OCI-M2 (cell line): ENCODE measurements at regions not wholly inside any gene's neighbourhood (a gene's known extent, or its start where the extent isn't known, plus 50 kb on each side); places are given as distances from the start of the nearest gene placed in this dataset.

Experiments used
- DNase-seq: peaks from one replicate; lab custom pipeline; 2025; ENCODE audit not compliant: unreplicated experiment; lab: John Stamatoyannopoulos, UW

GRCh38 chr5:57824623-57825022 is 342.0 kb upstream of the ACTBL2 start:
- no peak for DNase-seq

GRCh38 chr5:57824047-57824446 is 341.4 kb upstream of the ACTBL2 start:
- DNase-seq = no peak

- no peak for DNase-seq
Observed at GRCh38 chr5:57822651-57823050, 340.0 kb upstream of the ACTBL2 start.

- no peak for DNase-seq
Observed at GRCh38 chr5:57818397-57818796, 335.8 kb upstream of the ACTBL2 start.

- no peak for DNase-seq
Observed at GRCh38 chr5:57817924-57818323, 335.3 kb upstream of the ACTBL2 start.

GRCh38 chr5:57817001-57817453 is 334.4 kb upstream of the ACTBL2 start:
- DNase-seq = no peak

- DNase-seq = no peak
Observed at GRCh38 chr5:57816108-57816507, 333.5 kb upstream of the ACTBL2 start.

GRCh38 chr5:57805732-57806131 is 323.1 kb upstream of the ACTBL2 start:
- DNase-seq = no peak

- no peak for DNase-seq
Observed at GRCh38 chr5:57805170-57805569, 322.6 kb upstream of the ACTBL2 start.

- no peak for DNase-seq
Observed at GRCh38 chr5:57804505-57804904, 321.9 kb upstream of the ACTBL2 start.

GRCh38 chr5:57804007-57804444 is 321.4 kb upstream of the ACTBL2 start:
- DNase-seq = no peak

GRCh38 chr5:57802131-57802530 is 319.5 kb upstream of the ACTBL2 start:
- no peak for DNase-seq

- no peak for DNase-seq
Observed at GRCh38 chr5:57795203-57795602, 312.6 kb upstream of the ACTBL2 start.

- no peak for DNase-seq
Observed at GRCh38 chr5:57791875-57792274, 309.3 kb upstream of the ACTBL2 start.

GRCh38 chr5:57785946-57786345 is 303.3 kb upstream of the ACTBL2 start:
- no peak for DNase-seq

GRCh38 chr5:57784121-57784520 is 301.5 kb upstream of the ACTBL2 start:
- no peak for DNase-seq

GRCh38 chr5:57783693-57784092 is 301.1 kb upstream of the ACTBL2 start:
- DNase-seq = no peak

GRCh38 chr5:57780961-57781325 is 298.3 kb upstream of the ACTBL2 start:
- no peak for DNase-seq

GRCh38 chr5:57780306-57780960 is 297.8 kb upstream of the ACTBL2 start:
- no peak for DNase-seq

GRCh38 chr5:57779383-57780223 is 297.0 kb upstream of the ACTBL2 start:
- peak; percentile 18 for DNase-seq

GRCh38 chr5:57778501-57779091 is 296.0 kb upstream of the ACTBL2 start:
- DNase-seq = no peak

- no peak for DNase-seq
Observed at GRCh38 chr5:57777174-57777581, 294.6 kb upstream of the ACTBL2 start.
